ENCODE measurements at regions not wholly inside any gene's neighbourhood (a gene's known extent, or its start where the extent isn't known, plus 50 kb on each side); places are given as distances from the start of the nearest gene placed in this dataset.

GRCh38 chr15:93557696-93558095 is 468.7 kb upstream of the RGMA start:
- H3K18ac ChIP-seq (ENCODE audit: low read depth, low read length): no peak overlapping the region
- no peak overlapping the region for H4K5ac ChIP-seq (ENCODE audit: low read depth, low read length)
- H4K91ac ChIP-seq (ENCODE audit: insufficient read depth, low read depth, low read length): no peak overlapping the region
- H4K20me1 ChIP-seq (ENCODE audit: insufficient read depth, low read length): no peaks in the 10 kb centered on the region
- intact Hi-C loops (cut with micrococcal nuclease): no loop called here
- H2AK9ac ChIP-seq (replicated peaks; ENCODE audit: low read depth, low read length, poor library complexity): no peak overlapping the region
- H3K23ac ChIP-seq (ENCODE audit: low read depth, low read length): no peak overlapping the region
- H2BK15ac ChIP-seq (ENCODE audit: low read depth, low read length): no peak overlapping the region
- H3K36me3 ChIP-seq (ENCODE audit: control insufficient read depth, insufficient read depth, low read length): no peaks in the 10 kb centered on the region
- POLR2A ChIA-PET (ENCODE audit: unreplicated experiment): no interaction called here
- H3K4me1 ChIP-seq (ENCODE audit: control insufficient read depth, insufficient read depth, low read length): no peaks in the 10 kb centered on the region
- H3K4me3 ChIP-seq (ENCODE audit: insufficient read depth, low read depth, low read length): no peak overlapping the region
- no peak overlapping the region for H2AK5ac ChIP-seq (ENCODE audit: low read depth, low read length)
- BruUV-seq (replicated peaks): no TSS peak
- H2BK5ac ChIP-seq (ENCODE audit: low read depth, low read length, poor library complexity, severe bottlenecking): no peak overlapping the region
- H3K56ac ChIP-seq (ENCODE audit: extremely low read depth, insufficient read depth, low read length): no peak overlapping the region
- ATAC-seq (ENCODE audit: low read depth) (no peak), DNase-seq (no peak)
- H3K27ac ChIP-seq (ENCODE audit: insufficient read depth, low read length): no peak overlapping the region
- CTCF ChIA-PET: no interaction called here
- no peaks in the 10 kb centered on the region for H3K27me3 ChIP-seq (ENCODE audit: control insufficient read depth, insufficient read depth, low read length)
- H2BK20ac ChIP-seq (ENCODE audit: low read depth, low read length): no peak overlapping the region
- dilution Hi-C loops (cut with HindIII; ENCODE audit: low sequenced_read_pairs, unreplicated experiment): no loop called here
- no peaks in the 10 kb centered on the region for H3K9me1 ChIP-seq (ENCODE audit: insufficient read depth, low read length)
- H3K9me3 ChIP-seq (ENCODE audit: control insufficient read depth, insufficient read depth, low read length): peaks cover 24% of the 10 kb centered on the region
- no peak overlapping the region for H3K4me2 ChIP-seq (ENCODE audit: low read depth, low read length)
- H3K4ac ChIP-seq (ENCODE audit: low read depth, low read length): no peak overlapping the region
- H2BK120ac ChIP-seq (ENCODE audit: low read depth, low read length): no peak overlapping the region
- no peak overlapping the region for H3K14ac ChIP-seq (replicated peaks; ENCODE audit: low read depth, low read length)
- no peaks in the 10 kb centered on the region for H3K79me1 ChIP-seq (ENCODE audit: low read depth in 1 of 2, low read length in 2 of 2)
- H4K8ac ChIP-seq (ENCODE audit: low read depth in 2 of 2, low read length in 2 of 2): no peak overlapping the region
- no peak overlapping the region for H2AFZ ChIP-seq (replicated peaks; ENCODE audit: low read length, poor library complexity)
- in situ Hi-C loops (cut with MboI; ENCODE audit: low sequenced_read_pairs): no loop called here
- no CpG with 5 or more reads among the region's 1 CpG for WGBS, 2 experiments (ENCODE audit: extremely low coverage in 2 of 2, insufficient read length in 1 of 2)
- no peak overlapping the region for H3K9ac ChIP-seq (ENCODE audit: low read depth, low read length)
- TF ChIP-seq CTCF (conservative IDR thresholded peaks at IDR 0.05; ENCODE audit: low read depth, low read length) (no peak), RFX5 (IDR thresholded peaks at IDR 0.05; ENCODE audit: low read depth, low read length) (no peak), MXI1 (IDR thresholded peaks at IDR 0.05; ENCODE audit: borderline replicate concordance, low read depth, low read length) (no peak), CEBPB (IDR thresholded peaks at IDR 0.05; ENCODE audit: low read depth, low read length) (no peak), BHLHE40 (IDR thresholded peaks at IDR 0.05; ENCODE audit: low read depth, low read length) (no peak), RCOR1 (IDR thresholded peaks at IDR 0.05; ENCODE audit: insufficient replicate concordance, low read length) (no peak), CHD1 (IDR thresholded peaks at IDR 0.05; ENCODE audit: low read depth, low read length) (no peak), MAFK (IDR thresholded peaks at IDR 0.05; ENCODE audit: low read depth, low read length) (no peak), POLR2A (IDR thresholded peaks at IDR 0.05; ENCODE audit: low read depth, low read length) (no peak), NFE2L2 (IDR thresholded peaks at IDR 0.05; ENCODE audit: low read depth, low read length) (no peak), USF2 (IDR thresholded peaks at IDR 0.05; ENCODE audit: low read depth, low read length) (no peak), MAZ (IDR thresholded peaks at IDR 0.05; ENCODE audit: borderline replicate concordance, low read depth, low read length) (no peak), SMC3 (IDR thresholded peaks at IDR 0.05; ENCODE audit: low read depth, low read length) (no peak), RAD21 (IDR thresholded peaks at IDR 0.05; ENCODE audit: low read length) (no peak), ELK1 (IDR thresholded peaks at IDR 0.05; ENCODE audit: borderline replicate concordance, low read depth, low read length) (no peak), FOS (IDR thresholded peaks at IDR 0.05; ENCODE audit: low read depth, low read length) (no peak)
